ENCODE measurements at regions not wholly inside any gene's neighbourhood (a gene's known extent, or its start where the extent isn't known, plus 50 kb on each side); places are given as distances from the start of the nearest gene placed in this dataset.
"Not testable (repeated sequence)": the region's sequence is repeated elsewhere in the genome, so short reads cannot be mapped to it uniquely, and the experiment has no call there.

GRCh38 chr5:62994842-62995241, 416.2 kb downstream of the LRRC70 start:
- TF ChIP-seq POLR2A (IDR thresholded peaks at IDR 0.05); CTCF (IDR thresholded peaks at IDR 0.05 in 4 of 5, conservative IDR thresholded peaks at IDR 0.05 in 1 of 5): not testable (repeated sequence)
